Forelimb muscle (tissue), 1 donor: ENCODE measurements at regions not wholly inside any gene's neighbourhood (a gene's known extent, or its start where the extent isn't known, plus 50 kb on each side); places are given as distances from the start of the nearest gene placed in this dataset.

Source experiments
- DNase-seq: peaks from one replicate; pipeline ENCODE4 v3.0.0-alpha.2; 2013; ENCODE audit warnings: low read depth

DNA sequence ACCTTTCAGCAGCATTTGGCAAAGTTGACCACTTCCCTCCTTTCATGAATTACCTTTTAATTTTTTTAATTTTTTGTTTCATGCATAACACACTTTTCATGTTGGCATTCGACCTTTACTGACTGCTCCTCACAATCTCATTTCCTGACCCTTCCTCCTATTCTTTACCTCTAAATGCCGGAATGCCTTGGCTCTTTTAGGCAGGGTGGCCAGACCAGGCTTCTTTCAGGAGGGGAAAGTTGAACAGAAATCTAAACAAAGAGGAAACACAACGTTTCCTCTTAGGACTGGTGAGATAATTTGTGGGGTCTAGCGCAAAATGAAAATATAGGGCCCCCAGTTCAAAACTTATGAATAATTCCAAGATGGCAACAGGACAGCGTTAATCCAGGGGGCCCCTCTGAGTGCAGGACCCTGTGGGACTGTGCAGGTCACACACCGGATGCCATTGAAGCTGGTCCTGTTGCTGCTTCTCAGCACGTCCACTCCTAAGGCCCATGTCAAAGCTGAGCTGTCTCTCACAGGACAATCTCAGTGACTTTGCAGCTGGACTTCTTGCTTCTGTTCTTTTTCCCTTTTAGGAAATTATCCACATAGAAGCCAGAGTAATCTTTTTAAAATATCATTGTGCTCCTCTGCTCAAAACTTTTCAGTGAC lies 313.8 kb downstream of the HDGFL1 start:
- DNase-seq, result no peak

DNA sequence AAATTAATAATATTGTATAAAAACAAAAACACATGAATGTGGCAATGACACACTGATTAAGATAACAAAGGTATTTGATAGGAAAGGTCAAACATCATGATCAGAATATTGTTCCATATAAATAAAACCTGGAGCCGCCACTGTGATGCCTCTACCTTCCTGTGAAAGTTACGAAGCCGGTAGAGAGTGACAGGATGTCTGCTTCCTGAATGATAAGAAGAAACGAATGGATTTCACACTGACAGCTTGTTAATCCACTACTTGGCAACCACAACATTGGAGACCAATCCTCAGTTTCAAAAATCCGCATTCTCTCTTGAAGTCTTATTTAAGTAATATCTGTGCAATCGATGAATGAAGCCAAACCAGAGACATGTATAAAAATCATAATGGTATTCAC lies 315.1 kb downstream of the HDGFL1 start:
- no peak for DNase-seq

DNA sequence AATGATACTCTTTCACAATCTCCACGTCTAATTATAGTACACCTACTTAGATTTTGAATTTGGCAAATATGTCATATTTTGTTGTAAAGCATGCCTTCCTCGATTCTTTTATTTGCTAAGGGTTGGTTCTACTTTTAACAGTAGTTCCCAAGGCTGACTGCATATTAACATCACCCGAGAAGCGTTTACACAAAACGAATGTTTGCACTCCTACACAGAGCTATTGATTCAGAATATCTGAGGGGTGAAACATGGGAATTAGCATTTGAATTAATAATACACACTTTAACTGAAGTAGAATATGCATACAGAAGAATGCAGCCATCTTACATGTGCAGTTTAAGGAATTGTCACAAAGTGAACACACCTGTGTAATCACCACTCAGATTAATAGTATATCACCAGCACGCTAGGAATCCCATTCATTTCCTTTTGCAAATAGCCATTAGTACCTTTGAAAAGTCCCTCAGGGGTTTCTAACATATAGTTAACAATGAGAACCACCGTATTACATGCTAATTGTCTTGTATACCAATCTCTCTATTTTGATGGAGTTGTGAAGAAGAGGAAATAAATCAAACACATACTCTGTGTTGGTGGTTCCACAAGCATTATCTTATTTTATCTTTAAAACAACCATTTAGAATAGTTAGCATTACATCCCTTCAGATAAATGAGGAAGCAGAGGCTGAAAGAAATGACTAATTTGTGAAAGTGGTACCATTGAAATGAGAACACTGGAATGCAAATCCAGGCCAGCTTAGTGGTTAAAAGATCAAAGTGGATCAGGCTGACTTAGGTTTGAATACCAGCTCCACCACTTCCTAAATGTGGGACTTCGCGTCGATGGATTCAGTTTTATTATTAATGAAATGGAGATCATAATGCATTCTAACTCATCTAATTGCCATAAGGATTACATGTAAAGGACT lies 317.6 kb downstream of the HDGFL1 start:
- DNase-seq, result no peak

DNA sequence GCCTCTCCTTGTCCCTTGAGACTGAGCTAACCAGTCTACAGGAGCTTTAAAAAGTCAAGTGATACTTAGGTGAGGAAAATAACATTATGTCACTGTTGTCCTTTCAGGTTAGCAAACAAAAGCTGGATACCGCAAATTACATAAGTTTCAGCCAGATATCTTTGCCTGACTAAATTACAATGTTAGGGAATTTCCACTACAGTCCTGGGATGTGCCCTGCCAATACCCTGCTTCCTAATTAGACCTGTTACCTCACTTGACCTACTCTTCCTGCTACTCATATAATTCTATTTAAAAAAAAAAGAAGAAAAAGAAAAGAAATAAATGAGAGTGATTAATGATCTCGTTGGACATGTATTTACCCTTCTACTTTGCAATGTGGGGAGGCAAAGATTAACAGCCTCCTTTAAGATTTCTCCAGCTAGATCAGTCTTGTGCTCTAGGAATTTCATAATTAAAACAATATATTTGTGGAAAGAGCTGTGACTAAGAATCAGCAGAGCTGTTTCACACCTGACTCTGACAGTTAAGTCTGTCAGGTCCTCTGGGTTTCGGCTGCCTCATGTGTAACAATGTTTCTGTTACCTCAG lies 318.9 kb downstream of the HDGFL1 start:
- no peak for DNase-seq

DNA sequence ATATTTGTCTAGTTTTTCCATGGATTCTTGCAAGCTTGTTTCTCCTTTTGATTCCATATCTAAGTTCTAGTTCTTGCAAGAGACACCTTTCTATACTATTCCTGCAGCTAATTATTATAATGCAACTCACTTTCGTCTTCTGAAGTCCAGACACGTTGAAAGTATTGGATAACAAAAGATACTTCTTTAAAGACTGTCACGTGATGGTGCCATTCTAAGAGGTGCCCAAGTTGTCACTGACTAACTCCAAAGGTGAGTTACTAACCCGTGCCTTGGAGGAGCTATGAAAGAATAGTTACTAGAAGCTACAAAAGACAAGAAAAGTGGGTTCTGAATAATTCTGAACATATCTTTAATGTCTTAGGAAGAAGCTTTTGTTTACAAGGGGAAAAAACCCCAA lies 322.6 kb downstream of the HDGFL1 start:
- DNase-seq, result no peak

DNA sequence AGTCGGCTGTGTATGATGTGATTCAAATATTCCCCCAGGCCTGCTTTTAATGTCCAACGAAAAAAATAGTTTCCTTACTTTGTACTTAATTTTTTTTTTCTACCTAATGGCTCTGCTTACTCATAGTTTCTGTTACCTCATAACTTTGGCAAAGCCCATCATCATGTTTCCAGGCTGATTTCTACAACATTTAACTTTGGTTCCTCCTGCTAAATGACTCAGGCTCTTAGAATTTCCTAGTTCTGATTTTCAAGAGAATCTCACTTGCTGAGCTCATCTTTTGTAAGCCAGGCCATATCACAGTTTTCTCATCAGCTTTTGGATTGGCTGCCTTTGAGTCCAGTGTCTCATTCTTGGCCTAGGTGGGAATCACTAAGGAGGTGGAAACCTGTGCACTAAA lies 323.1 kb downstream of the HDGFL1 start:
- peak; percentile 70 for DNase-seq

DNA sequence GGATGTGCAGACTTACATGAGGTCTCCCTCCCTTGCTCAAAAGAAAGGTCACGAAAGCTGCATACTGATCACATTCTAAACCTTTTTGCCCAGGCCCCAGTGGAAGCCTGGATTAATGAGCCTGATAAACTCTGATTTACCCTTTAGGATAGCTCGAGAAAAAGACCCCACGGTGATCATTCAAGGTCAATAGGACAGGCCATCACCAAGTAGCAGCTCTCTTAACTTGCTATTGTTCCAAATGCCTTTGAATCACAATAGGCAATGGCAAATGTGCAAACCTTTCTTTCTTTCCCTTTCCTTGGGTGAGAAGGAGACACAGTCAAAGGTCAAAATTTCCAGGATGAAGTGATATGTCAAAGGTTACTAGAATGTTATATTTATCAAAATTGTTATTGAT lies 327.3 kb downstream of the HDGFL1 start:
- DNase-seq, result no peak

DNA sequence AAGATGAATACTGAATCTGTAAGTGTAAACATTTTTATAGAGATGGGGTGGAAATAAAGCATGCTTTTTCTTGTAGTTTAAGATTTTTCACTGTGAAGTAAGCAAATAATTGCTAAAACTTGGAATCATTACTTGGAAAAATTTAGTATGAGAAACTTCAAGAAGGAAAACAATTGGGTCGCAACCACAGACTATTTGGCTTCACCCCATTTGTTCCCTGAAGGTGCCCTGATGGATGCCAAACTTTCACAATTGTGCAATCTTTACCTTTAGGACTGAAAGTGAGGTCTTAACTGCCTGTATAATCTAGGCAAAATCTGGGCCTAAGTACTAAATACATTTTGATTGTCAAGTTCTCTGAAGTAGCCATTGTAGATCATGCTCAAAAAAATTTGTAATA lies 330.1 kb downstream of the HDGFL1 start:
- peak; percentile 34 for DNase-seq

DNA sequence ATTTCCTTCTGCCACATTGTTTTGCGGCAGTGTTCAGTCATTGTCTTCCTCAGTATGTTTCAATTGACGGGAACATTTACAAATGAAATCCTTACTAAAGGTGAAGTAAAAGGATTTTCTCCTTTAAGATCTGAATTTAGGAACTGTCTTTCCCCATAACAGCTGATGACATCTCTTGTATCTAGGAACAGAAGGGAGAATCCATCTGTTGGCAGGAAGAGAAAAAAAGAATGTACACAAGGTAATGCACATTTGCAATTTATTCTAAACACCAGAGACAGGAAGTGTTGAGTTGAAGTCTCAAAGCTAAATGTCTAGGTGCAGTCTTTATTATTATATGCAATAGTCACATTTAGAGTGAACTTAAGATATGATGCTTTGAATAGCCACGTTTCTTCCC lies 334.5 kb downstream of the HDGFL1 start:
- DNase-seq, result no peak

DNA sequence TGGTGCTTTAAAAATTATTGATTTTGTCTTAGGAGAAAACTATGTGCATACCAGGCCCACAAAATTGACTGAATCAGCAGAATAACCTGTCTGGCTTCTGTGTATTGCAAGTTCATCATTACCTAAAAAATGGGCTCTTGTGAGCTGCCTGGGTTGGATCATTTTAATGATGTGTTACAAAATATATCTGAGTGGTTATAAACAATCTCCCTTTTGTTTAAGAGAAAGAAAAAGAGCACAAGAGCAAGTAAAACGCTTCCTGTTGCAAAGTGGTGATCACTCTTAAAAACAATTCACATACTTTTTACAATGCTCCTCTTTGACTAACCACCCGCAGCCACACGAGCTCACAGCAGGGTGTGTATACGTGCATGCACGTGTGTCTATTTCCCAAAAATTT lies 335.1 kb downstream of the HDGFL1 start:
- DNase-seq, result no peak

DNA sequence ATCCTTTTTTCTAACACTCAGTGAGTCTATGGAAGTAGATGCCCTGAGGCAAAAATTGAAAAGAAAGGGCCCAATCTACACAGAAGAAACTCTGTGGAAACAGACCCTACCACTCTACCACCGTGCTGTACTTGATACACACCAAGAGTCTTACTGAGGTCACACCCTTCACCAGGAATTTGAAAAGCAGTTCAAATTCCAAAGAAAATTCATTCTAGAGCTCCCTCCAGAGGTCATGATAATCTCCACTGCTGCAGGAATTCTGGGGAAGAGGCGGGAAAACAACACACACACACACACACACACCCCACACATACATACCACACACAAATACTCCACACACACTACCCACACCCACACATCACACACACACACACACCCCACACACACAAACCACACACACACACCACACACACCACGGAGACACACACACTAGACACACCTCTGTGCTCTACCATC lies 336.8 kb downstream of the HDGFL1 start:
- DNase-seq, result no peak

DNA sequence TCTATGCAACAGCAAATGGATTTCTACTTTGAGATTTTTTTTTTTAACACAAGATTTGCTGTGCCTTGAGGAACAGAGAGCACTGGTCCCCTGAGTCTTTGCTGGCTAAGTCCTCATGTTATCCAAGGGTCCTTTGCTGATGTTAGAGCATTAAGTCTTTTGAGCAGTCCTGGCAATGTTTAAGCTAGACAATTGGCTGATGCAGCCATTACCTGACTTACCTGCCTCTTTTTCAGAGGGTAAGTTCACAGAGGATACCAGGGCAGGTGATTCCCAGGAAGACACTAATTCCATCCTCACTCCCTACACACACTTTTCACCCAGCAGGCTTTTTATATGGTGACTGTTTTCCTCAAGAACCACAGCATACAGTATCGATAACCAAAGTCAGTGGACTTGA lies 337.7 kb downstream of the HDGFL1 start:
- no peak for DNase-seq

DNA sequence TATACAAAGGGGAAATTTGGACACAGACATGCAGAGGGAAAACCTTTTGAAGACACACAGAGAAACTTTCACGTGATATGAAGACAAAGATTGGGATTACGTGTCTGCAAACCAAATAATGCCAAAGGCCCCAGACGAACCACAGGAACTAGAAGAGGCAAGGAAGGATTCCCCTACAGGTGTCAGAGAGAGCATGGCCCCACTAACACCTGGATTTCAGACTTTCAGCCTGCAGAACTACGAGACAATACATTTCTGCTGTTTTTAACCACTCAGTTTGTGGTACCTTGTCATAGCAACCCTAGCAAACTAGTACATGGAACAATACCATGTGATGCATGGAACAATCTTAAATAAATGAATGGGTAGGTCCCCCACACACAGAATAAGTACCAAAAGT lies 341.0 kb downstream of the HDGFL1 start:
- DNase-seq, result no peak

DNA sequence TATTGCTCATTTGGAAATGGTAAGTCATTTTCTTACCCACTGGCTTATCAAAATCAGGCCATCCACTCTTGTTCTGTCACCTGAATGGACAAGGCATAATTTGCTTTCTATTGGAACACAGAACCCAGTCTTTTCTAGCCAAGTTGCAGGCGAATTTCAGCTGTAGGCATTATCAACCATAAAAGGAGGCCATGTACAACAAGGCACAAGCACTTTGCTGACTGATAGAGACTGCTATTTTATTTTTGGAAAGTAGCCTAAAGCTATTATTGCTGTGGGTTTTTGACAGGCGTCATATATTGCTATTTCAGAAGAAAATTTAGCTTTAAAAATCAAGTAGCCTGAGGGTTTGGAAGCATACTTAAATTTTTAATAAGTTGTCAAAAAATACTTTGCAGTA lies 344.2 kb downstream of the HDGFL1 start:
- no peak for DNase-seq

DNA sequence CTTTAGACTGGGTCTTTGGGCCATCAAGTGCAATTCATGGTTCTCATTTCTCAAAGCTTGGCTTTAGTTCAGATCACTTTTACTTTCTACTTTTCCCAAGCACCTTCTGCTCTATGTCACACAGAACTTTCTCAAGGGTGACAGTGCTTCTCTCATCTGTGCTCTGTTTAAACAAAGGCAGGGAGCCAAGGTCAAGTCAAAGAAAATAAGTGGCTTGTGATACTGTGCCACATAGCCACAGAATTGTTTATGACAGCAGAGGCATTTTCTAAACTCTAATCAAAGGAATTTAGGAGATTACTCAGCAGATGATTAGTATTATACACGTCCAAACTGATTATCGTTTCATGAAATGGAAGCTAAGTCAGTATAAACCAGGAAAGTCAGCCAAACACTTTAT lies 348.0 kb downstream of the HDGFL1 start:
- no peak for DNase-seq

DNA sequence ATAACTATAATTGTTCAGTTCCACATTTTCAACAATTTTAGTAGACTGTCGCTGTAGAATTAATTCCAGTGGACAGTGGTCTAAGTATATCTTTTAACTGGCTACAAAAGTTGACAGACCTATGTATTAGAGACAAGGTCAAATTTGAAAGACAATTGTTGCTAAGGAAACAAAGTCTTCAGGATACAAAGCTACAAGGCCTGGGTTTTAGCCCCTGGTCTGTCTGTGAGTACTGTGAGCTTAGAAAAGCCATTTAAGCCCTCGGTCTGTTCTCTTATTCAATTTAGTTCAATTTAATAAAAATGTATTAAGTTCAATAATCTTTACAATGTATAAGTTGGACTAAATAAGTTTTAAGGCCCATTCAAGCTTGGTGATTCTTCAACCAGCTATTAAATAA lies 352.5 kb downstream of the HDGFL1 start:
- DNase-seq, result no peak

DNA sequence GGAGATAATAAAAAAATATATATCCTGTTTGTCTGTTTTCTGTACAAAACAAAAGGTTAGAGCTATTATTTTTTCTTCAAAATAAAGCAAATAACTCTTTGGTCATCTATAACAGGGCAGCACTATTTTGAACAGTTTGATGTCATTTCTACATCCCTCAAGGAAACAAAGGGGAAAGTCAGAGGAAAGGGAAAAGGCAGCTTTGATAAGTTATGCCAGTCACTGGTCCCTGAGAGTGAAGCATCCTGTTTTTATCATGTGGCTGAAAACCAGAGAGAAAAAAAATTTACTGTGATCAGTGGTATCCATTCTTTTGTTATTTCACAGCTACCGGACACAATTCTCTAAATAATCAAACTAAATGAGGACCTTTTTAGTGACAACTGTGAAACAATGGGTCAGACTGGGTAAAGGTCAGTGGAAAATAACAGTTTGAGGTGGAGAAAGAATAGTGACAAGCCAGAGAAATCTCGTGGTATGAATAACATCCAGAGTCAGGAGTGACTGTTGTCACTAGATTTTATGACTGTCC lies 356.0 kb downstream of the HDGFL1 start:
- DNase-seq, result no peak

DNA sequence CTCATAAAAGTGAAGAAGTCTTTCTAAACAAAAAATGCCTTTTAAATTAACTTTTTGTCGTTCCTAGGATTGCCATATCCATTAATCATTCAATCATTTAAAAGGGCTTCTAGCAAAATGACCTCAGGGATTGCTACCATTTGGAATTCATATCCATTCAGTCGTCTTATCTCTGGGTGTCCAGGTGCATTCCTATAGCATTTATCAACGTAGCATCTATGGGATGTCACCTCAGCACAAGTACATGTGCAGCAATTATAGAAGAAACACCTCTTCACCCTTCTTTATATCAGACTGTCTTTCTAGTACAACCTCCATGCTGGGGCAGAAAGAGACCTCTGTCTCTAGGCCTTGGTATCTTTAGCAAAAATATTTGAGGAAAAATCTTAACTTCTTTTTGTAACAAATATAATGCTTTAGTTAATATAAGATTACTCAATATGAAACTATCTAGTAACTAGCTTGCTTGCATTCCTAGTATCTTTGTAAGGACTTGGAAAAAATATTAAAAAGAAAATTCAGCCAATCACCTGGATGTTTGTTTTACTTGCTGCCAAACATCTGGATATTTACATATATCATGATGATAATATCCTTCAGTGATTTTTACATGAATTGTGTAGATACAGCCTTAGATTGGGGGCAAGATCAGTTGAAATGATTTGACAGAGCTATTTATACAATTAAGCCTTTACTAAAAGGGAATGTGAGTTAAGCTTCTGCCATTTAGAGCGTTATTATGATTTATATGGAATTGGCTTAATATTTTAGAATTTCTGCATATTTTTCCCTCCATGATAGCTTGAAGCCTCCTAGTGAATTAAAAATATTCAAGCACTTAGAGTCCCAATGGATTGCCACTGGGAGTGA lies 356.8 kb downstream of the HDGFL1 start:
- DNase-seq, result no peak

DNA sequence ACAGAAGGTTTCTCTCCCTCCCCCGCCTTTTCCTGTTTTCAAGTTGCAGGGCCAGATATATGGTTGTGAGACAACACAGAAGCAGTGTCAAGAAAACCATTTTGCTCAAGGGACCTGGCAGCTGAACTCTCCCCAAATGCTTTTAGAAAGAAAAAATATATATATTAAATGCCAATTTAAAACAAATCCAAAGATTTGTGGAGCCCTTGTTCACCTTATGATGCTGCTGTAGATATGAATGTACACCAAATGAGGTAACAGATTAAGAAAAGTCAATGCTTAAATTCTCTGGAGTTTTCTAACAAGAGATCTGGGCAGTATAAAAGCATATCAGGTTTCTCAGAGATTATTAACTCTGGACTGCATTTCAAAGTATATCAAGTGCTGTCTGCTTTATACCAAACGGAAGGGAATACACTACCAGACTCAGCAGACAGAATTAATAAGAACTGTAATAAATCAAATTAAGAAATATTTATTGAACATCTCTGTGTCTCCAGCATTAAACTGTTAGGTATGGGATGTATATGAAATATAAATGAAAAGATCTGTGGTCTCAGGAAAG lies 357.5 kb downstream of the HDGFL1 start:
- DNase-seq, result no peak

DNA sequence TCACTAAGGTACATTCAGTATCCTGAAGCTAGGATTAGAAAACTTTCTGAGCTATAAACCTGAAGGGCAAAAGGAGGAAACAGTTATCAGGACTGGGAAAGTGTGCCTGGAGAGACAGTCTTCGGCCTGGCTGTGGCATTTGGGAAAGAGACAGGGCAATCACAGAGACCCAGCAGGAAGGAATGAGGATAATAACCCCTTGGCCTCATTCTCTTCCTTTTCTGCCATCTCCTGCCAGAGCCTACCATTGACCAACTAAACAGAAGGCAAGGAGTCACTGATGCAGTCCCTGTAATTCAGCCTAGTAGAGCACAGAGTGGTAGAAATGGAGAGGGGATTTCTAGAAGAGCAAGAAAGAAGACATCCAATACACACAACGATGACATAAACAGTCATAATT lies 359.4 kb downstream of the HDGFL1 start:
- no peak for DNase-seq

DNA sequence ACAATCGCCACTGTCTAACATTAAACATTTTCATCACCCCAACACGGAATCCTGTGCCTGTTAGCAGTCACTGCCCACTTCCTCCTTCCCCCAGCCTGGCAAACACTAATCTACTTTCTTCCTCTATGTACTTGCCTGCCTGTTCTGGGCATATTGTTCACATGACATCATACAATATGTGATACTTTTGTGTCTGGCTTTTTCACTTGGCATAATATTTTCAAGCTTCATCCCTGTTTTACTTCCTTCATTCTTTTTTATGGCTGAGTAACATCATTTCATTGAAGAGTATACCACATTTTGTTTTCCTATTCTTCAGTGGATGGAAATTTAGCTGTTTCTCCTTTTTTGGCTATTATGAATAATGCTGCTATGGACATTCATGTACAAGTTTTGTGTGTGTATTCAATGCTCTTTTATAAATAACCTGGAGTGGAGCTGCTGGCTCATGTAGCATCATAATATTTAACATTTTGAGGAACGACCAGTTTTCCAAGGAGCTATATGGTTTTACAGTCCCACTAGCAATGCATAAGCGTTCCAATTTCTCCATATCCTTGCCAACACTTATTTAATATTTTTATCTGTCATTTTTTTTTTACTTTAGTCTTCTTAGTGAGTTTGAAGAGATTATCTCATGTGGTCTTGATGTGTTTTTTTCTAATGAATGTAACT lies 360.1 kb downstream of the HDGFL1 start:
- DNase-seq, result no peak
